ENCODE measurements at regions not wholly inside any gene's neighbourhood (a gene's known extent, or its start where the extent isn't known, plus 50 kb on each side); places are given as distances from the start of the nearest gene placed in this dataset.

- TF ChIP-seq, protein P1, sequence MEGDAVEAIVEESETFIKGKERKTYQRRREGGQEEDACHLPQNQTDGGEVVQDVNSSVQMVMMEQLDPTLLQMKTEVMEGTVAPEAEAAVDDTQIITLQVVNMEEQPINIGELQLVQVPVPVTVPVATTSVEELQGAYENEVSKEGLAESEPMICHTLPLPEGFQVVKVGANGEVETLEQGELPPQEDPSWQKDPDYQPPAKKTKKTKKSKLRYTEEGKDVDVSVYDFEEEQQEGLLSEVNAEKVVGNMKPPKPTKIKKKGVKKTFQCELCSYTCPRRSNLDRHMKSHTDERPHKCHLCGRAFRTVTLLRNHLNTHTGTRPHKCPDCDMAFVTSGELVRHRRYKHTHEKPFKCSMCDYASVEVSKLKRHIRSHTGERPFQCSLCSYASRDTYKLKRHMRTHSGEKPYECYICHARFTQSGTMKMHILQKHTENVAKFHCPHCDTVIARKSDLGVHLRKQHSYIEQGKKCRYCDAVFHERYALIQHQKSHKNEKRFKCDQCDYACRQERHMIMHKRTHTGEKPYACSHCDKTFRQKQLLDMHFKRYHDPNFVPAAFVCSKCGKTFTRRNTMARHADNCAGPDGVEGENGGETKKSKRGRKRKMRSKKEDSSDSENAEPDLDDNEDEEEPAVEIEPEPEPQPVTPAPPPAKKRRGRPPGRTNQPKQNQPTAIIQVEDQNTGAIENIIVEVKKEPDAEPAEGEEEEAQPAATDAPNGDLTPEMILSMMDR (IDR thresholded peaks at IDR 0.05), result no peak
- TF ChIP-seq CHD2 (IDR thresholded peaks at IDR 0.05; ENCODE audit: low read length, partially characterized antibody) (no peak), RCOR1 (IDR thresholded peaks at IDR 0.05; ENCODE audit: low read depth, low read length) (no peak), REST (IDR thresholded peaks at IDR 0.05) (no peak)
- TF ChIP-seq, protein P2, sequence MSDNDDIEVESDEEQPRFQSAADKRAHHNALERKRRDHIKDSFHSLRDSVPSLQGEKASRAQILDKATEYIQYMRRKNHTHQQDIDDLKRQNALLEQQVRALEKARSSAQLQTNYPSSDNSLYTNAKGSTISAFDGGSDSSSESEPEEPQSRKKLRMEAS (IDR thresholded peaks at IDR 0.05), result no peak
Measured at GRCh38 chr14:43479596-43480195, 1027.4 kb downstream of the FSCB start.
